HEK293 (cell line): ENCODE measurements at regions not wholly inside any gene's neighbourhood (a gene's known extent, or its start where the extent isn't known, plus 50 kb on each side); places are given as distances from the start of the nearest gene placed in this dataset.

ENCODE experiments used
- ZBTB11 ChIP-seq: fragments of 450-650 bp; formaldehyde crosslinking; conservative IDR thresholded peaks from 2 replicates; pipeline ENCODE4 v1.5.1; 2016; ENCODE audit warnings: low read depth, missing biosample characterization, missing genetic modification characterization
- ZNF140 ChIP-seq: fragments of 450-650 bp; formaldehyde crosslinking; IDR thresholded peaks from 2 replicates; pipeline ENCODE4 v1.5.1; 2016; ENCODE audit warnings: missing biosample characterization, missing genetic modification characterization

DNA sequence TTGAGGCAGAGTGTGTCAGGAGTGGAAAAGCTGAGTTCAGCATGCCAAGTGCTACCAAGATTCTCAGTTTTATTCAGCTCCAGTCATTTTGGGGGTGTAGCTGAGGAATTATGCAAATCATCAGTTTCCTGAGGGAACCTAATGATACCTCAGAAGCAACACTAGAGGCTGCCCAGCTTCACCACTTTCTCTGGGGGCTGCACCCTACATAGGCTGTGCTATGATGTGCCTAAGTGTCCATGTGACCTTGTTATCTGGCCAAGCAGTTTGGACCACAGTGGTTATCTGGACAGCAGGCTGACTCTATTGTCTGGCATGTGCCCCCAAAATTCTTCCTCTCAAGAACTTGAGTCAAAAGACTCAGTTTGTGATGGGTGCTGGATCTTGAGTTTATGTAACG is 374.6 kb upstream of the SYNCRIP start:
- TF ChIP-seq ZBTB11 (tag by site-specific recombination) (no peak), ZNF140 (tag by site-specific recombination) (no peak)
